ENCODE measurements at regions not wholly inside any gene's neighbourhood (a gene's known extent, or its start where the extent isn't known, plus 50 kb on each side); places are given as distances from the start of the nearest gene placed in this dataset.

DNA sequence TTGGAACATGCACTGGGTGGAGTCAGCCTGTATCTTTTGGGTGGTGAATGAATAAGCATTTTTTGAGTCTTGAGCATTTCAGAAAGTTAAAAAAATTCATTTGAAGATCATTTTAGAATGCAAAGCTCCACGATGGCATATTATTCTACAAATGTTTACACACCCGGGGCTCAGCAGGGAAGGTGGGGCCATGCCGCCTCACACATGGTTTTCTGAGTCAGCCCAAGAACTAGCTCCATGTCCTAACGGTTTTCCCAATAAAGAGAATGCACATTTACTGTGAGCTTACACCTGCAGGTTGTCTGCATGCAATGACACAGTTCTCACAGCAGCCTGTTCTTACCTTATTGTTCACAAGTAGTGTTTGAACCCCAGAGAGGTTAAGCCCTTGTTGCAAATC, 670.3 kb downstream of the GALR1 start:
- no peak for DNase-seq (ENCODE audit: extremely low spot score)
- TF ChIP-seq, protein P1, sequence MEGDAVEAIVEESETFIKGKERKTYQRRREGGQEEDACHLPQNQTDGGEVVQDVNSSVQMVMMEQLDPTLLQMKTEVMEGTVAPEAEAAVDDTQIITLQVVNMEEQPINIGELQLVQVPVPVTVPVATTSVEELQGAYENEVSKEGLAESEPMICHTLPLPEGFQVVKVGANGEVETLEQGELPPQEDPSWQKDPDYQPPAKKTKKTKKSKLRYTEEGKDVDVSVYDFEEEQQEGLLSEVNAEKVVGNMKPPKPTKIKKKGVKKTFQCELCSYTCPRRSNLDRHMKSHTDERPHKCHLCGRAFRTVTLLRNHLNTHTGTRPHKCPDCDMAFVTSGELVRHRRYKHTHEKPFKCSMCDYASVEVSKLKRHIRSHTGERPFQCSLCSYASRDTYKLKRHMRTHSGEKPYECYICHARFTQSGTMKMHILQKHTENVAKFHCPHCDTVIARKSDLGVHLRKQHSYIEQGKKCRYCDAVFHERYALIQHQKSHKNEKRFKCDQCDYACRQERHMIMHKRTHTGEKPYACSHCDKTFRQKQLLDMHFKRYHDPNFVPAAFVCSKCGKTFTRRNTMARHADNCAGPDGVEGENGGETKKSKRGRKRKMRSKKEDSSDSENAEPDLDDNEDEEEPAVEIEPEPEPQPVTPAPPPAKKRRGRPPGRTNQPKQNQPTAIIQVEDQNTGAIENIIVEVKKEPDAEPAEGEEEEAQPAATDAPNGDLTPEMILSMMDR (IDR thresholded peaks at IDR 0.05; ENCODE audit: control extremely low read depth, extremely low read depth, low read depth, missing control alignments): no peak
- POLR2A ChIA-PET: no interaction called here
- CTCF ChIA-PET: interaction anchor here (0.8 to 1.7 kb wide), 3 partner anchors 10 to 107 kb away, joined by 3 to 4 read pairs (median 3); no protein-coding TSS in a partner anchor

DNA sequence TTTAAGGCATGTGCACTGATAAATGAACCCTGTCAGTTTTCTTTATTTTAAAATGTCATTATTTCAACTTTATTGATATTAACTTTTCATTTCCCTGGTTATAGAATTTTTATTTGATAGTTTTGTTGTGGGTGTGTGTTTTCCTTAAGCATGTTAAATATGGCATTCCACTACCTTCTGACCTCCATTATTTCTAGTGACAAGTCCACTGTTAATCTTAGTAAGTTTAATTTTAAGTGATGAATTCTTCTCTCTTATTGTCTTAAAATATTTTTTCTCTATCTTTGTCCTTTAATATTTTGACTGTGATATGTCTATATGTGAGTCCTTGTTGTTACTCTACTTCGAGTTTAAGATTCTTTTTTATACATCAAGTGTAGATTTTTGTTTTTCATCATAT, 685.7 kb downstream of the GALR1 start:
- TF ChIP-seq, protein P1 (IDR thresholded peaks at IDR 0.05; ENCODE audit: control extremely low read depth, extremely low read depth, low read depth, missing control alignments): no peak
- ChIA-PET CTCF (no interaction called here), POLR2A (no interaction called here)
- DNase-seq (ENCODE audit: extremely low spot score): no peak

DNA sequence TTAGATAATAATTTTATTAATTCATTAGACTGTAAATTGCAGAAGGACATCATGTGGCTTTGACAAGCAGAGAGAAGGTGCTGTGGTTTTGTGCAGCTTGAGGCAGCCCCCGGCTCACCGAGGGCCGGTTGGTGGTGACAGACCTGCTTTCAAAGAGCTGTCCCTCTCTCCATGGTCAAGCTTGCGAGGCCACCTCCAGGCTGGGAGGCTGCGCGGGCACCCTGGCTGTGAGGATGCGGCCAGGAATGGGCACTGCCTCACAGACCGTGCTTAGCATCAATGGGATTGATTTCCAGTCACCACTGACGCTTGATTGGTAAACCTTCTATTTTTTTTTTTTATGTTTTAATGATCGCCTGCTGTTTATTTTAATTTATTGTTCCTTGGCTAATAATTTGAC, 690.9 kb downstream of the GALR1 start:
- POLR2A ChIA-PET: no interaction called here
- DNase-seq (ENCODE audit: extremely low spot score): no peak
- TF ChIP-seq, protein P1 (IDR thresholded peaks at IDR 0.05; ENCODE audit: control extremely low read depth, extremely low read depth, low read depth, missing control alignments): no peak
- CTCF ChIA-PET: no interaction called here

DNA sequence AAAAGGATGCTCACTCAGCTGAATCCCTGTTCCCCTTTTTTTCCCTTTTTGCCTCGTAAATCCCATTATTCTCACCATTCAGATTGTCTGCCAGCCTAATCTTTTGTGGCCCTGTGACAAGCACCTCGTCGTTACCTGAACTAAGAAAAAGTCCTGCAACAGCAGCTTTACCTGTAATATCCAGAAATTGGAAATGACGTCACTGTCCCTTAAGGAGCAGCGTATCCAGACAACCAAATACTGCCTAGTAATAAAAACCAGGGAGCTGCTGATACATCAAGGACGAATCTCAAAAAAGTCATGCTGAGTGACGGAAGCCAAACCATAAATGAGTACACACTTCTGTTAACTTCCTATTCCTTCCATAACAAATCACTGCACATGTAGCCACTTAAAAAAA, 694.9 kb downstream of the GALR1 start:
- no peak for DNase-seq (ENCODE audit: extremely low spot score)
- POLR2A ChIA-PET: no interaction called here
- TF ChIP-seq, protein P1 (IDR thresholded peaks at IDR 0.05; ENCODE audit: control extremely low read depth, extremely low read depth, low read depth, missing control alignments): no peak
- CTCF ChIA-PET: no interaction called here

DNA sequence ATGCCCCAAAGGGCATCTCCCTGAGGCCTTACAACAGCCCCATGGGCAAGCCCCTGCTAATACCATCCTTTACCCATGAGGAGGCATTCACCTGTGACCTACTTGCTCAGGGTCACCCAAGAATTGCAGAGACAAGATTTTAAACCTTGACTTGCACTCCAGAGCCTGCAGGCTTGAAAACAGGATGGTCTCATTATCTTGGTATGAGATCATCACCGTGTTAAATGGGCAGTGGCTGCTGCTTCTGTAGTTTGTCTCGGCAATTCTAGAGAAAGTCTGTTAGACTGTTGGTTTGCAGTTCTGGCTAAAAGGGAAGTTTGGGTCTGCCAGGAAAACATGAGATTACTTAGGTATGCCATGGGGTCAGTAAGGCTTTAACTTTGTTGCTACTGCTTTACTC, 698.9 kb downstream of the GALR1 start:
- POLR2A ChIA-PET: no interaction called here
- no peak for DNase-seq (ENCODE audit: extremely low spot score)
- TF ChIP-seq, protein P1 (IDR thresholded peaks at IDR 0.05; ENCODE audit: control extremely low read depth, extremely low read depth, low read depth, missing control alignments): no peak
- CTCF ChIA-PET: no interaction called here

DNA sequence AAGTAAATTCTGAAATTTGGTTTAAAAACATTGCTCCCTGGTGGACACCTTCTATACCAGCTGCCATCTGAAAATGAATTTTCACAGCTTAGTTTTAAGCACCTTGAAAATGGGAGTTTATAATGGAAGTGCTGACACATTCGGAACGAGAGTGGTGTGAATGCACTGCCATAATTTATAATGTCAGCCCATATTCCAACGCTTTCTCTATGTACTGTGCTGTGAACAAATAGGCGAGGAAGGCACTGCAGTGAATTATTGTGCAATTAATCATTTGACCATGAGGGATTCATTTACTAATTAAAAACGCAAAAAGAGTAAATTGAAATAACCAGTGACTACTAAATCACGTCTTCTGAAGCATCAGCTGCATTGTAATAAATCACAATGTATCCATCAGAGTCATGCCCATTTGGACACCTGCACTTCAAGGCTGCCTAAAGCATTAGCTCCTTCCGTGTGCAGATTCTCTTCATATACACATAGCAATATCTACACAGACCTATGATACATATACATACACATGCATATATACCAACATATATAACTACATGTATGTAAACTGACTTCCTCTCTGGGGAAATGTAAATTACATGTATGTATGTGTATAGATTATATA, 699.8 kb downstream of the GALR1 start:
- POLR2A ChIA-PET: no interaction called here
- CTCF ChIA-PET: no interaction called here
- no peak for DNase-seq (ENCODE audit: extremely low spot score)
- TF ChIP-seq, protein P1 (IDR thresholded peaks at IDR 0.05; ENCODE audit: control extremely low read depth, extremely low read depth, low read depth, missing control alignments): no peak

DNA sequence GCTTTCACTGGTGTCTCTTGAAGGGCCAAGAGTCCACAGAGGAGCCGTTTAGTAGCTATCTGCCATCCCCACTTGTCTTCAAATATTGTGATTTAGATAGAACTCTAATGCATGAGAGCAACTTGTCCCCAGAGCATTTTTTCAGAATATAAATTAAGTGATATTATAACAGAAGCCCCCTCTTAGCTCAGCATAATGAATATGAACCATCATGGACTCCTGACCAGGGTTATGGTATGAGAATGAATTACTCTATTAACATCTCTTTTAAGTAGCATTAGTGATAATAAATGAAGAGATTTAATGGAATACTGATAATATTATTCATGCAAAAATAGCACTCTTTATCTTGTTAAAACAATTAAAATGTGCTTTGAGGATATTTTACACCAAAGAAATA, 709.6 kb downstream of the GALR1 start:
- CTCF ChIA-PET: no interaction called here
- DNase-seq (ENCODE audit: extremely low spot score): no peak
- TF ChIP-seq, protein P1 (IDR thresholded peaks at IDR 0.05; ENCODE audit: control extremely low read depth, extremely low read depth, low read depth, missing control alignments): no peak
- POLR2A ChIA-PET: no interaction called here

Data from GM10248 (cell line).